Fibroblast of lung (primary cell): ENCODE measurements at regions not wholly inside any gene's neighbourhood (a gene's known extent, or its start where the extent isn't known, plus 50 kb on each side); places are given as distances from the start of the nearest gene placed in this dataset.

Source experiments
- DNase-seq, 2 donors: peaks; one replicate each; pipeline versions ENCODE4 v3.0.0 to v3.0.0-alpha.2; 2010; ENCODE audit warnings: low read depth in 2 of 2
- H2AFZ ChIP-seq: 2 replicates; pipeline ENCODE4 v1.5.1; 2012; ENCODE audit warnings: low read length, control low read depth, inconsistent platforms
- H3K27ac ChIP-seq: 2 replicates; pipeline ENCODE4 v1.5.1; 2011; ENCODE audit warnings: low read length, control low read depth; ENCODE audit not compliant: insufficient read depth
- H3K27me3 ChIP-seq: 2 replicates; pipeline ENCODE4 v1.5.1; 2011; ENCODE audit warnings: mild to moderate bottlenecking, low read length; ENCODE audit not compliant: control insufficient read depth, insufficient read depth
- H3K36me3 ChIP-seq: 2 replicates; pipeline ENCODE4 v1.5.1; 2011; ENCODE audit warnings: low read length; ENCODE audit not compliant: control insufficient read depth, insufficient read depth
- H3K4me1 ChIP-seq: 2 replicates; pipeline ENCODE4 v1.5.1; 2011; ENCODE audit warnings: low read length; ENCODE audit not compliant: control insufficient read depth, insufficient read depth; ENCODE audit errors: extremely low read depth
- H3K4me2 ChIP-seq: 2 replicates; pipeline ENCODE4 v1.5.1; 2011; ENCODE audit warnings: low read length, control low read depth; ENCODE audit not compliant: insufficient read depth; ENCODE audit errors: extremely low read depth
- H3K4me3 ChIP-seq, 4 experiments: fragments of 200-600 bp in 1 of 4; sonication (generic) in 1 of 4; replicated peaks in 1 of 4; 2 replicates each; pipeline ENCODE4 v1.5.1; 2011 to 2016; ENCODE audit warnings: low read length in 4 of 4, low read depth in 3 of 4, mild to moderate bottlenecking in 3 of 4, control low read depth in 2 of 4, inconsistent platforms in 1 of 4, mixed read lengths in 1 of 4; ENCODE audit not compliant: insufficient read depth in 1 of 4; ENCODE audit errors: control extremely low read depth in 1 of 4
- H3K79me2 ChIP-seq: 2 replicates; pipeline ENCODE4 v1.5.1; 2012; ENCODE audit warnings: mild to moderate bottlenecking, low read length, inconsistent platforms; ENCODE audit not compliant: control insufficient read depth, insufficient read depth
- H3K9ac ChIP-seq: 2 replicates; pipeline ENCODE4 v1.5.1; 2011; ENCODE audit warnings: mild to moderate bottlenecking, low read length, control low read depth; ENCODE audit not compliant: insufficient read depth
- H3K9me3 ChIP-seq: 2 replicates; pipeline ENCODE4 v1.5.1; 2012; ENCODE audit warnings: low read depth, low read length; ENCODE audit not compliant: control insufficient read depth, insufficient read depth
- H4K20me1 ChIP-seq: 2 replicates; pipeline ENCODE4 v1.5.1; 2011; ENCODE audit warnings: low read length; ENCODE audit not compliant: control insufficient read depth, insufficient read depth; ENCODE audit errors: extremely low read depth
- CTCF ChIP-seq, 2 donors: IDR thresholded peaks in 1 of 2; conservative IDR thresholded peaks in 1 of 2; 1 replicate in 1 of 2; 2 replicates in 1 of 2; pipeline ENCODE4 v1.5.1; 2011 to 2012; ENCODE audit warnings: low read length in 2 of 2, control low read depth in 1 of 2, inconsistent platforms in 1 of 2, low read depth in 1 of 2, mild to moderate bottlenecking in 1 of 2
- EZH2 ChIP-seq: IDR thresholded peaks from 2 replicates; pipeline ENCODE4 v1.5.1; 2012; ENCODE audit warnings: low read length, control low read depth, mild to moderate bottlenecking; ENCODE audit errors: missing control alignments

DNA sequence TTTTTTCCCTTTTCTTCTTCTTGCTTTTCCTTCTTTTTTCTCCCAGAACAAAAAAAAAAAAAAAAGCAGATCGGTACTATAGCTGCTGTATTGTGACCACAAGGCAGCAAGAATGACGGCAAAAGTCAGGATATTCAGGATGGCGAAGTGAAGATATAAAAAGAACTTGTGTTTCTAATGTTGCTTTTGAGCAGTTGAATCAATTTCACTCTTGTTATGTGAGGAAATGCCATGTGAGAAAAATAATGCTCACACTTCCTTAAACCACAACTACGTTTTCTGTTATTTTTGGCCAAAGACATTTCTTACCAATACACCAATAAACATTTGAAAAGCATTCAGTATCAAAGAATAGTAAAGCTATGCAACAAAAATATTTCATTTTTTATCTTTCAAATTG, 510.5 kb downstream of the HACE1 start:
- Histone ChIP-seq H3K4me3 (no peak overlapping the region), H3K27me3 (no peaks in the 10 kb centered on the region), H3K36me3 (no peaks in the 10 kb centered on the region), H3K79me2 (no peaks in the 10 kb centered on the region), H3K27ac (no peak overlapping the region), H3K4me2 (no peak overlapping the region), H3K9me3 (no peaks in the 10 kb centered on the region), H3K4me1 (no peaks in the 10 kb centered on the region), H4K20me1 (no peaks in the 10 kb centered on the region), H3K9ac (no peak overlapping the region), H2AFZ (no peak overlapping the region)
- TF ChIP-seq EZH2 (no peak), CTCF (conservative IDR thresholded peaks at IDR 0.05 in 1 of 2, IDR thresholded peaks at IDR 0.05 in 1 of 2; ENCODE audit: low read depth in 1 of 2, low read length in 2 of 2) (no peak)
- DNase-seq, result no peak

DNA sequence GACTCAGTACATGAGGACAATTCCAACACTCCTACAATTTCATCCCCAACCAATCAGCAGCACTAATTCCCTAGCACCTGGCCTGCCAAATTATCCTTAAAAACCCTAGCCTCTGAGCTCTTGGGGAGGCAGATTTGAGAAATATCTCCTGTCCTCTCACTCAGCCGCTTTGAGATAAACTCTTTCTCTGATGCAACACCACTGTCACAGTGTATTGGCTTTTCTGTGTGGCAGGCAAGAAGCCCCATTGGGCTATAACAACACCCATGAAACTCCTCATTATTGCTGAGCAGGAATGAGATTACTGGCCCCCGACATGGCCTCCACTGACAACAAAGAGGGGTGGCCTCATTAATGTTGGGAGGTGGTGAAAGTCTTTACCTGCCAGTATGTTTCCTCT, 515.5 kb downstream of the HACE1 start:
- H4K20me1 ChIP-seq, result no peaks in the 10 kb centered on the region
- H3K9me3 ChIP-seq, result no peaks in the 10 kb centered on the region
- TF ChIP-seq CTCF (conservative IDR thresholded peaks at IDR 0.05 in 1 of 2, IDR thresholded peaks at IDR 0.05 in 1 of 2; ENCODE audit: low read depth in 1 of 2, low read length in 2 of 2), result no peak
- TF ChIP-seq EZH2, result no peak
- no peaks in the 10 kb centered on the region for H3K79me2 ChIP-seq
- no peaks in the 10 kb centered on the region for H3K27me3 ChIP-seq
- no peak for DNase-seq
- H2AFZ ChIP-seq, result no peak overlapping the region
- H3K27ac ChIP-seq, result no peak overlapping the region
- H3K4me1 ChIP-seq, result no peaks in the 10 kb centered on the region
- H3K4me2 ChIP-seq, result no peak overlapping the region
- no peak overlapping the region for H3K9ac ChIP-seq
- H3K4me3 ChIP-seq, result no peak overlapping the region
- H3K36me3 ChIP-seq, result no peaks in the 10 kb centered on the region

GRCh38 chr6:104332364-104332763, 527.4 kb downstream of the HACE1 start:
- H3K79me2 ChIP-seq, result no peaks in the 10 kb centered on the region
- TF ChIP-seq CTCF (conservative IDR thresholded peaks at IDR 0.05 in 1 of 2, IDR thresholded peaks at IDR 0.05 in 1 of 2; ENCODE audit: low read depth in 1 of 2, low read length in 2 of 2) (no peak), EZH2 (no peak)
- no peaks in the 10 kb centered on the region for H3K9me3 ChIP-seq
- H4K20me1 ChIP-seq, result no peaks in the 10 kb centered on the region
- no peak overlapping the region for H3K4me2 ChIP-seq
- no peak for DNase-seq
- no peak overlapping the region for H3K9ac ChIP-seq
- H3K4me1 ChIP-seq, result no peaks in the 10 kb centered on the region
- H2AFZ ChIP-seq, result no peak overlapping the region
- H3K36me3 ChIP-seq, result no peaks in the 10 kb centered on the region
- no peak overlapping the region for H3K27ac ChIP-seq
- H3K4me3 ChIP-seq, result no peak overlapping the region
- no peaks in the 10 kb centered on the region for H3K27me3 ChIP-seq
